A549 (cell line): ENCODE measurements at regions not wholly inside any gene's neighbourhood (a gene's known extent, or its start where the extent isn't known, plus 50 kb on each side); places are given as distances from the start of the nearest gene placed in this dataset.

Experiments used
- CEBPB ChIP-seq, 2 experiments: fragments of >200 bp in 1 of 2; sonication (Bioruptor Twin) in 1 of 2; formaldehyde crosslinking in 1 of 2; IDR thresholded peaks; 2 replicates each; pipeline ENCODE4 v1.6.1; 2012 to 2016
- HDAC2 ChIP-seq: fragments of 200-600 bp; sonication (generic); IDR thresholded peaks from 2 replicates; pipeline ENCODE4 v1.6.1; 2016
- KDM1A ChIP-seq: fragments of 200-600 bp; sonication (generic); IDR thresholded peaks from 2 replicates; pipeline ENCODE4 v1.6.1; 2016; ENCODE audit warnings: low read depth, mild to moderate bottlenecking
- POLR2A ChIP-seq: IDR thresholded peaks from 2 replicates; pipeline ENCODE4 v1.6.1; 2012; ENCODE audit warnings: mild to moderate bottlenecking, low read length
- RCOR1 ChIP-seq: fragments of 150-350 bp; IDR thresholded peaks from 2 replicates; pipeline ENCODE4 v1.6.1; 2014; ENCODE audit warnings: antibody characterized with exemption, low read length, low read depth
- ZNF302 ChIP-seq: fragments of 250-450 bp; sonication (Bioruptor Pico); IDR thresholded peaks from 2 replicates; pipeline ENCODE4 v1.9.0; 2021; ENCODE audit warnings: inconsistent platforms, mild to moderate bottlenecking, moderate library complexity
- TF ChIP-seq, protein P1 (sequence below): fragments of >200 bp; sonication (Bioruptor Twin); formaldehyde crosslinking; IDR thresholded peaks from 3 replicates; pipeline ENCODE4 v1.5.1; 2016

- TF ChIP-seq POLR2A: no peak
- TF ChIP-seq RCOR1: no peak
- no peak for TF ChIP-seq ZNF302 (CRISPR knock-in tag)
- TF ChIP-seq, protein P1, sequence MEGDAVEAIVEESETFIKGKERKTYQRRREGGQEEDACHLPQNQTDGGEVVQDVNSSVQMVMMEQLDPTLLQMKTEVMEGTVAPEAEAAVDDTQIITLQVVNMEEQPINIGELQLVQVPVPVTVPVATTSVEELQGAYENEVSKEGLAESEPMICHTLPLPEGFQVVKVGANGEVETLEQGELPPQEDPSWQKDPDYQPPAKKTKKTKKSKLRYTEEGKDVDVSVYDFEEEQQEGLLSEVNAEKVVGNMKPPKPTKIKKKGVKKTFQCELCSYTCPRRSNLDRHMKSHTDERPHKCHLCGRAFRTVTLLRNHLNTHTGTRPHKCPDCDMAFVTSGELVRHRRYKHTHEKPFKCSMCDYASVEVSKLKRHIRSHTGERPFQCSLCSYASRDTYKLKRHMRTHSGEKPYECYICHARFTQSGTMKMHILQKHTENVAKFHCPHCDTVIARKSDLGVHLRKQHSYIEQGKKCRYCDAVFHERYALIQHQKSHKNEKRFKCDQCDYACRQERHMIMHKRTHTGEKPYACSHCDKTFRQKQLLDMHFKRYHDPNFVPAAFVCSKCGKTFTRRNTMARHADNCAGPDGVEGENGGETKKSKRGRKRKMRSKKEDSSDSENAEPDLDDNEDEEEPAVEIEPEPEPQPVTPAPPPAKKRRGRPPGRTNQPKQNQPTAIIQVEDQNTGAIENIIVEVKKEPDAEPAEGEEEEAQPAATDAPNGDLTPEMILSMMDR: no peak
- no peak for TF ChIP-seq CEBPB (IDR thresholded peaks at IDR 0.05)
- no peak for TF ChIP-seq HDAC2
- TF ChIP-seq KDM1A: no peak
Observed at GRCh38 chr16:74143171-74143570, 153.4 kb upstream of the PSMD7 start.
